ENCODE measurements at regions not wholly inside any gene's neighbourhood (a gene's known extent, or its start where the extent isn't known, plus 50 kb on each side); places are given as distances from the start of the nearest gene placed in this dataset.

DNA sequence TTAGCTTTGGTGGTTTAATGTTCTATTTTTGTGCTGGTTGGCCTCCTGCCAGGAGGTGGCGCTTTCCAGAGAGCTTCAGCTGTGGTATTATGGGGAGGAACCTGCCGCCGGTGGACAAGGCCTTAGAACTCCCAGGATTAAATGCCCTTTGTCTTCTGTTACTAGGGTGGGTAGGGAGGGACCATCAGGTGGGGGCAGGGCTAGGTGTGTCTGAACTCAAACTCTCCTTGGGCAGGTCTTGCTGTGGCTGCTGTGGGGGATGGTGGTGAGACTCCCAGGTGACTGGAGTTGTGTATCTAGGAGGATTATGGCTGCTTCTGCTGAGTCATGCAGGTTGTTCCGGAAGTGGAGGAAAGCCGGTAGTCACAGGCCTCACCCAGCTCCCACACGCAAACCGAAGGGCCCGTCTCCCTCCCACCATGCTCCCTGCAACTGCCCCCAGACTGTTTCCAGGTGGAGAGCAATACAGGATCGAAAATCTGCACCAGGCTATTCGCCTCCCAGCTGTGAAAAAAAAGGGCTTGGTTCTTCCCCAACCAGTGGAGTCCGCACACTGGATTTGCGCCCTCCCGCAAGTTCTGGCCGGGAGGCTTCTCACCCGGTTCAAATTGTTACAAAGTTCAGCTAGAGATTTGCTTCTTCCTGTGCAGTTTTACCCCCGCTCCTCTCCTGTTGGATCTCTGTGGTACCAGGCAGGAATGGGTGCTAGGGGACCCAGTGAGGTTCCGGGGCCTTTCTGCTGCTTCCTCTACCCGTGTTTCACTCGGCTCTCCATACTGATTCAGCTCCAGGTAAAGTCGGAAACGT is 220.5 kb downstream of the CENPF start:
- DNase-seq (ENCODE audit: low spot score), result no peak

DNA sequence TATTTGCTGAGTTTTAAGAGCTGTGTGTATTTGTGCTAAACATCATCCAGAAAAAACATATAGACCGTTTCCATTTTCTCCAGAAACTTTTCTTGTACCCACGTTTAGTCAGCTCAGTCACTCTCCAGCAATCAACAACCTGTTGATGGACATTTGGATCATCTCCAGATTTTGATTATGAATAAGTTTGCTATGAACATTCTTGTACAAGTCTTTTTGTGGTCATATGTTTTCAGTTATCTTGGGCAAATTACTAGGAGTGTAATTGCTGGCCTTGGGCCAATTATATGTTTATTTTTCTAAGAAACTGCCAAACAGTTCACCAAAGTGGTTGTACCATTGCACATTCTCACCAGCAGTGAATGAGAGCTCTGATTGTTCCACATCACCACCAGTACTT is 221.8 kb downstream of the CENPF start:
- DNase-seq (ENCODE audit: low spot score), result no peak

DNA sequence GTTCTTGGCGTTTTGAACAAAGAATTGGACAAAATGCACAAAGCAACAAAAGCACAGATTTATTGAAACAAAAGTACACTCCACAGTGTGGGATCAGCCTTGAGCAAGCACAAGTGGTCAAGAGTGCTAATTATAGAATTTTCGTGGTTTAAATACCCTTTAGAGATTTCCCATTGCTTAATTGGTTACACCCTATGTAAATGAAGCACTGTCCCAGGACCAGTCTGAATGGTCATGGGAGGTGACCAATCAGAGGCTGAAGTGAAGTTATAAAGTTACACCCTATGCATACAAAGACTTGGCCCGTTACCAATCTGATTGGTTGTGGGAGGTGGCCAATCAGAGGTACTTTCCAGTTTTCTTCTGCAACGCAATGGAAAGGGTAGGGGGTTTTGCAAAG is 223.6 kb downstream of the CENPF start:
- DNase-seq (ENCODE audit: low spot score), result no peak

DNA sequence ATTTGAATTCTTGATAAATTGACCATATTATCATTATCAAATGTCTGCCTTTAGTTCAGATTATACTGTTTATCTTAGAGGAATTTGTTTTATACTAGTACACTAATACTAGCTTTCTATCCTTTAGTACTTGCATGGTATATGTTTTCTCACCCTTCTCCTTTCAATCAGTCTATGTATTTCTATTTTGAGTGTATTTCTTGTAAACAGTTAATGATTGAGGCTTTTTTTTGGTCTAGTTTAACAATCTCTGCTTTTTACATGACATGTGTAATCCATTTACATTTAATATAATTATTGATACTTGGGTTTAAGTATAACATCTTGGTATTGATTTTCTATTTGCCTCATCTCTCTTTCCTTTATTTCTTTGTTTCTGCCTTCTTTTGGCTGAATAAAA is 224.9 kb downstream of the CENPF start:
- DNase-seq (ENCODE audit: low spot score), result no peak

DNA sequence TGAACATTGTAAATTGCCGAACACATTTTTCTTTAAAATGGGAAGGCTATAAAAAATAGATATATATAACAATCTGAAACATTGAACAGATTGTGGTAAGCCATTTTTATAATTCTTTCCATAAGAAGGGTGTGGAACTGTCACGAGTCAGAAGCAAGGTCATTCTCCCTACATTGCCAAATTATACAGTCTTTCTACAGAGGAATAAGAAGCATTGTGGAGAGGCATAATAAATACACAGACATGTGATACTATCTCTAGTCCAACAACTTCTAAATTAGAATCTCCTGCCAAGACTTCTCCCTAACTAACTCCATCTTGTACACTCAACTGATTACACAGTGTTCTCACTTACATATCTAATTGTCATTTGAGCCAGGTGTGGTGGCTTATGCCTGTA is 227.9 kb downstream of the CENPF start:
- no peak for DNase-seq (ENCODE audit: low spot score)

DNA sequence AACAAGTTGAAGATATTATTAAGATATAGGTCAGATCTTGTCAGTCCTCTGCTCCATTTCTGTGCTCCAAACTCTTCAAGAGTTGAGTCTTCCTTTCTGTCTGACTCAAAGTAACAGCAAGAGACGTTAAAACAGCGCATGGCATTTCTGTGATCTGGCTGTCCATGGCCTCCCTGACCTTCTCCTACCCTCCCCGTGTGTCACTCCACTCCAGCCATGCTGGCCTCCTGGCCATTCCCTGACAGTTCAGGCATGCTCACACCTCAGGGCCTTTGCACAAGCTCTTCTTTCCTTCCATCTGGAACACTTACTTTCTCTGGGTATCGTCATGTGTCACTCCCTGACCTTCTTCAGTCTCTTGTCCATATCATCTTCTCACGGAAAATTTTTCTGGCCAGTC is 229.0 kb downstream of the CENPF start:
- DNase-seq (ENCODE audit: low spot score), result no peak

DNA sequence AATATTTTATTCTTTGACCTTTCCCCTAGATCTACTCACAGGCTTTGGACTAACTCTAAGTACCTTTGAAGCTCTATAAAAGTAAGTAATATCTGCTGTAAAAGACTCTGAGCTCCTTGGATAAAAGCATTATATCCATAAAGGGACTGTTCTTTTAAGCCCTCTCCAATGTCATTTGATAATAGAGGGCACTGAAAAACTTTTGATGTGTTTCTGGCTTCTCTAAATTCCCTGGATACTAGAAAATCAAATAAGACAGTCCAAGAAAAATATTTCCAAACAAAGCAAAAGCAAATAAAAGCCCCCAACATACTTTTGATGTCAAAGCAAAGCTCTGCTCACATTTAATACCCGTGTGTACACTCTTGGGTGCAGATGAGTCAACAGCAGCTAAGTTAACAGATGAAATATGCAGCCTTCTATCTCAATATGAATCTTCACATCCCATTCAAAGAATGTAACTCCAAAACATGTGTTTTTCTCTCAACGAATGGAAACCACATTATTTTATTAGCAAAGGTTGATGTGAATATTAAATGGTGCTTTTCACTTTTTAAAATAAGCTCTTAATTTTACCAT is 230.3 kb downstream of the CENPF start:
- DNase-seq (ENCODE audit: low spot score), result no peak

DNA sequence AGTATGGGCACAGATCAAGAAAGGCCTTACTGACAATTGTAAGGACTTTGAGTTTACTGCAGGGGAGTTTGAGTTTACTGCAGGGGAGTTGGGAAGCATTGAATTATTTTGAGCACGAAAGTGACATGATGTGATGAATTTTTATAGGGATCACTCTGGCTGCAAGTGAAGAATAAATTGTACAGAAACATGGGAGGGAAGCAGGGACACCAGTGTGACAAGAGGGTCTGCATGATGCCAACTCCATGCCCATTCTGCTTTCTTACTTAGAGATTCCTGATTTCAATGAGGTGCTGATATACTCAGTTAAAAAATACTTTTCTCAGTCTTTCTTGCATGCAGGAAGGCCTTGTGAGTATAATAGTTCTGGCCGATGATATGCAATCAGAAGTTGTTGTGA is 234.4 kb downstream of the CENPF start:
- DNase-seq (ENCODE audit: low spot score), result no peak

DNA sequence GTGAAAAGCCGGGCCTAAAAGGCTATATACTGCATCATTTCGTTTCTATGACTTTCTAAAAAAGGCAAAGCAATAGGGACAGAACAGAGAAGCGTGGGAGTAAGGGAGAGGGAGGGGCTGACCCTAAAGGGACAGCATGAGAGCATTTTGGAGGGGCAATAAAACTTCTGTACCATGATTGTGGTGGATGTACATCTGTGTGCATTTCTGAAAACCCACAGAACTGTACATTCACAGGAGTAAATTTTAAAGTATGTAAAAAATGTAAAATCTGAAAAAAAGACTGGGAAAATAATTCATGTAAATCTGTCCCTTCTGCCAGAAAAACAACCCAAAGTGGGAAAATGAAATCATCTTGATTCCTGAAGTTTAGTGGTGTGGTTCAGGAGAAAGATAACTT is 235.4 kb downstream of the CENPF start:
- no peak for DNase-seq (ENCODE audit: low spot score)

DNA sequence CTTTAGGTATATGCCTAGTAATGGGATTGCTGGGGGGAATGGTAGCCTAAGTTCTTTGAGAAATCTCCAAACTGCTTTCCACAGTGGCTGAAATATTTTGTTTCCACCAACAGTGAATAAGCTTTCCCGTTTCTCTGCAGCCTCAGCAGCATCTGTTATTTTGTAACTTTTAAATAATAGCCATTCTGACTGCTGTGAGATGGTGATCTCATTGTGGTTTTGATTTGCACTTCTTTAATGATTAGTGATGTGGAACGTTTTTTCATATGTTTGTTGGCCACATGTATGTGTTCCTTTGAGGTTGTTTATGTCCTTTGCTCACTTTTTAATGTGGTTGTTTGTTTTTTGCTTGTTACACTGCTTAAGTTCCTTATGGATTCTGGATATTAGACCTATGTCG is 237.4 kb downstream of the CENPF start:
- no peak for DNase-seq (ENCODE audit: low spot score)

DNA sequence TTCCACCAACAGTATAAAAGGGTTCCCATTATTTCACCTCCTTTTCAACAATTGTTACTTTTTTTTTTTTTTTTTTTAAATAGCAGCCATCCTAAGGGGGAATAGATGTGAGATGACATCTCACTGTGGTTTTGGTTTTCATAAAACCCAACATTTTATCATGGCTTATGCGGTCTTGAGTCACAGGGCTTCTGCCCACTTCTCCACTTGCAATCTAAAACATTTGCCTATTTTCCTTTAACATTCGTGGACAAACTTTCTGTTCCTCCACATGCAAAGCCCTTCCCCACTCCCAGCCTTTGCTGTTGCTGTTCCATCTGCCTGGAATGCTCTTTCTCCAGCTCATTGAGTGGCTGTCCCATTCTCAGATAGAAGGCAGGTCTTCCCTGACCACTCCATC is 239.7 kb upstream of the KCNK2 start:
- DNase-seq (ENCODE audit: low spot score), result no peak

DNA sequence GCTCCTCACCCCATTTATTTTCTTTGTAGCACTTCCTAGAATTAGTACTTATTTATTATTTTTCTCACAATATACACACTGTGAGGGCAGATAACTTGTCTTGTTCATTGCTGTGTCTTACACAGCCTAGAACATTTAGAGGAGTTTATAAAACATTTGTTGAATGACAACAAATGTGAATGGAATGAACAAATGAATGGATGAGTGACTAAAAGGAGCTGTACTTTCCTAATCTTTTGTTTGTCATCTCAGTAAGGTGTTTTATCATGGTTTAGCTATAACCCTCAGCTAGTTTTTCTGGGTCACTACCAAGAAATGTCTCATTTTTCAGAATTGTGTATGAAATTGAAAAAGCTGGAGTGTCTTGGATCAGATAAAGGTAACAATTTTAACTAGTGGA is 239.3 kb upstream of the KCNK2 start:
- no peak for DNase-seq (ENCODE audit: low spot score)

DNA sequence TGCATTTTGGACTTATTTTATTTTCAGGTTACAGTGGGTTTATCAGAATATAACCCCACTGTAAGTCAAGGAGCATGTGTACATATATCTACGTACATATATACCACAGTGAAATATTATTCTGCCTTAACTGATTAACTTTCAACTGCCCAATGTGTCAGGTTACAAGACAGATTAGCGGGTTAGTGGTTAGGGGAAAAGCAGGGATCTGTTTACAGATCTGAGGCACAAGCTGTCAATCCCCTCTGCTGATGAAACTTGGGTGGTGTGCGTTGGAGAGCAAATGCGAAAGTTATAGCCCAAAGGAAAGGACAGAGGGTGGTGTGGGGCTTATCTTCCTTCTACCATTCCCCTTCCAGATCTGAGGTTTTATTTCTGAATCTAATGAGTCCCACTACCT is 238.2 kb upstream of the KCNK2 start:
- DNase-seq (ENCODE audit: low spot score), result no peak

DNA sequence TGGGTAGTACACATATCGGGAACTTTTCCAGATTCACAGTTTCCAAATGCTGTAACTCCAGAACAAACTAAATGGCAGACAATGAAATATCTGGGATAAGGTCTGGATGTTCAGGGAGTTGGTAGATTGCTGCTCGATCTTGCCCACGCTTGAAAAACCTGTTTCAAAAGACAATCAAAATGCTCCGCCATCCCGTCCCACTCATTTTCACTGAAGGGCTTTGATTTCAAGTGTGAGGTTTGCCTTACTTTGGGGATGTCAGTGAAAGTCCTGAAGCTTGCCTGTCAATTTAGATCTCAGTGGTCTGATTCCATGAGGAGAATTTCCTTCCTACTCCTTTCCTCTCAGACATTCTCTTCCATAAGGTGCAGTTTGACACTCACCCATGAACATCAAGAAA is 236.3 kb upstream of the KCNK2 start:
- no peak for DNase-seq (ENCODE audit: low spot score)

DNA sequence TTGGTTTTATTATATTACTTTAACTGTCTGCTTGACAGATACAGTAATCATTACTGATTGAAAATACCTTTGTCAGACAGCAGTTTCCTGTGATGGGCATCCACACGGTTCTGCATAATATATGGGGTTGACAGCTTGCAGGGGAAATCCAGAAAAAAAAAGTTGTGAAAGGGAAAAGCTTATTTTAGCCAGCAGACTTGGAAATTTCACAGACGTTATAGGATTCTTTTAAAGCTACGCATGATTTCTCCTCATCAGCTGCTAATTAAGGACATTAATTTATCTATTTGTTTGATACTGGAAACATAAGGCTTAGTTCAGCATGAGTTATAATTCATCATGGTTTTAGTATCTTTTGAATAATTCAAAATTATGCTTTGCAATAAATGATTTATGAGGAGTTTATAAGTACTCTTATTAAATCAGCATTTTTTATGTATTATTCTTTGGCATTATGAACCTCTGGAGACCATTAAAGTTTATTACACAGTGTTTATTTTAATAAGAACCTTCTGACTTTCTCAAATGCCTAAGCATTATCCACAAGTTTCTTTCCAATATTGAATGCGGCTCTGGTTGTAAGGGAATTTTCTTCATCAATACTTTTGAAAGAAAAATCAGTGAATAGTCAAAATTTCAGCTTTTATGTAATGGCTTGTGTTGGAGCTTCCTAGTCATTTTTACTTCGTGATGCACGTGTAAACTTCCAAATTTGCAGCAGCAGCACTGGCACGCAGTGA is 235.3 kb upstream of the KCNK2 start:
- DNase-seq (ENCODE audit: low spot score), result no peak

DNA sequence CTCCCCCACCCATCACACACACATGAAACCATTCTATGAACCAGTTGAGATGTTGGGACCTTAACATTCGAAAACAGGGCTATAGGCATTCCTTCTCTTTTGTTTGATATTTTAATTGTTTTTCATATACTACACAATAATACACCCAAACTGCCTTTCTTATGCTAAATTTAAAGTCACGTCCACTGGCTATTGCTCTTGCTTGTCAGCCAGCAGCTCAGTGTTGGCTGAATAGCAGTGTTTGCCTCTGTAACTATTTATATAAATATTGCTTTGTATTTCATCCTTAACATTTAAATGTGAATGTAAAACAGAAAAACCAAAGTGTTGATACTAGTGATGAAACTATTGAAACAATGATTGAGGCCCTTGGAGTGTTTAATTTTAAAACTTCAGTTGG is 234.4 kb upstream of the KCNK2 start:
- DNase-seq (ENCODE audit: low spot score), result no peak

DNA sequence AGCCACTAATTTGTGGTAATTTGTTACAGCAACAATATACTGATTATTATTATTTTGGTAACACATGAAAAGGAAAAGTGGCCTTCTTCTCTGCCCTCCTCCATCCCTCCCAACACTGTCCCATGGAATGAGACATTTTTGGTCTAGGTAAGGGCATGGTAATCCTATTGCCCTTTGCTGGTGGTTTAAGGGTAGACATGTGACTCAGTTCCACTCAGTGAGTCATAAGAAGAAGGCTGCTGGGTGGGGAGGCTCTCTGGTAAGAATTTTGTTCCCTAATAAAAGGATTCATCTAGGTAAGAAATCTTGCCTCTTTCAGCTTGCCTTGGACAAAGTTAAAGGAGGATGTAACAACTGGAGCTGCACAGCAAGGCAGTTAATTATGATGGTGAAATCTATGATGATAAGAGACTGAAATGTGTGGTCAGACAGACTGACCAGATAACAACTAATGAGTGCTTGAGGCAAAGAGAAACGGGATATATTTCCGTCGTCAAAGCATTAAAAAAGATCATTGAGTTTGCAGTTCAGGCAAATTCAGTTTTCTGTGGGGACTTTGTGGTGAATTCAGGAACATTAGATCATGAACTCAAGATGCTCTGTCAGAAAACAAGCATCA is 232.0 kb upstream of the KCNK2 start:
- DNase-seq (ENCODE audit: low spot score), result no peak

DNA sequence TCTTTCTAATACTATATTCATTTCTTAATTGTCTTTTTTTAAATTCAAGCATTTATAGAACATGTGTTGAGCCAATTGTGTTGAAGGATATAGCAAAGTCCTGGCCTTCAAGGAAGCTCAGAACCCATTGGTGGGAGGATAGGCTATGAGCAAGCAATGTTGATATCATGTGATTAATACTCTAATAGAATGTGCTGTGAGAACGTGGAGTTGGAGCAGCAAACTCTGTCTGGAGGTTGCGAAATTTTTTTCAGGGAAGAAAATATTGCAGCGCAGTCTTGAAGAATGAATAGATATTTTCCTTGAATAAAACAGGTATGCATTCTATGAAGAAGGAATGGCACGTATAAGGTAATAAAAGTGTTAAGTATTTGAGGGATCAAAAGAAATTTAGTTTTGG is 229.2 kb upstream of the KCNK2 start:
- no peak for DNase-seq (ENCODE audit: low spot score)

DNA sequence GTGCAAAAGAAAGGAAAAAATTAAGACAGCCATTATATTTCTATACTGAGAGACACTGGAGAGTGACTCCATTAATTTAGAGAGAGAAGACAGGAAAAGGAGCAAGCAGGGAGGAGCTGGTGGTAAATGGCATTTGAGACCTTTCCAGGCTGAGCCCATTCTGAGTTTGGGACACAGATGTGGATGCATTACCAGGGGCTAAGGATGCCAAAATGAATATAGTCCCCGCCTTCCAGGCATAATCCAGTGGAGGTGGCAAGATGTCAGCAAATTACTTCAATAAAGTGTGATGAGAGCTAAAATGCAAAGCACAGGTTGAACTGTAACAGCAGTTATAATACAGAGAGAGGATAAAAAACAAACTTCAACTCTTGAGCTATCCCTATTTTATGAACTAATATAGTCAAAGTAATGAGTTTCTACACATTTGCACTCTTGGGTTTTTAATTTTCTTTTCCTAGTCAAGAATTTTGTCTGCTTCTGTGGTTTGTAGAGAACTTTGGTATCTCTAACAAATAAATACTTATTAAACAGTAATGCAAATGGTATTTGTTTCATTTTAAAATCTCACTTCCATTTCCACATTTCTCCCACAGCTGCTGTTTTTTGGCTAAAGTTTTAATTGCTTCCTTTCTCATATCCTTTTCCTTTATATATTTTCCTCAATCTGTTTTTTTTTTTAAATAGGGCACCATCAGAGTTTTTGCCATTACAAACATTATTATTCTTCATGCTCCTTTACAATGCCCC is 228.2 kb upstream of the KCNK2 start:
- no peak for DNase-seq (ENCODE audit: low spot score)

DNA sequence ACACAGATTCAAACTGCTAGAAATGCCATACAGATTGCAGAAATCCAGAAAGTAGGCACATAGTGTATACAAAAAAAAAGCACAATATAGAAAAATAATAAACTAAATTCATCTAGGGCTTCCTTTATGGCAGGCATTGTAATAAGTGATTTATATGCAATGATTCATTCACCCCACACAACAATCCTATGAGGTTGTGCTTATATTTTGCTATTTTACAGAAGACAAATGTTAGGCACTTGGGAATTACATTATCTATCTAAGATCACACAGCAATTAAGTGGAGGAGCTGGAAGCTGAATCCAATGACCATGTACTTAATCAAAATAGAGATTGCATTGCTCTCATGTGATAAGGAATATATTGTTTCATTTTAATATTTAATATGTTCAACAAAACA is 225.7 kb upstream of the KCNK2 start:
- no peak for DNase-seq (ENCODE audit: low spot score)

DNA sequence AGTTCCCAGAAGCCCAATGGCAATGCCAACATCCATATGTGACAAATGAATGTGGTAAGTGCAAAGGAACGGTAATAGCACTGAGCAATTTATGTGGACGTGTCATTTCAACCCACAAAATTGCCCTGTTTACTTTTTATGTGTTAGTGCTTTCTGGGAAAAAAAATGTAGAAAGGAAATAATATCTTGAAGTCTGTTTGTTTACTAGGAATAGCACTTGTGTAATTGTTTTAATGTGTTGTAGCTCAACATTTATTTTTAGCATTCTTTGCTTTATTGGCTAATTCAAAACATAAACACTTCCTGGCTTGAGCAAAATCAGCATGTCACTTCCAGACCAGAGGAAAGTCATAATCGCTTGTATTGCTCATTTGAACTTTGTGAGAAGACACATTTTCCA is 224.8 kb upstream of the KCNK2 start:
- no peak for DNase-seq (ENCODE audit: low spot score)

DNA sequence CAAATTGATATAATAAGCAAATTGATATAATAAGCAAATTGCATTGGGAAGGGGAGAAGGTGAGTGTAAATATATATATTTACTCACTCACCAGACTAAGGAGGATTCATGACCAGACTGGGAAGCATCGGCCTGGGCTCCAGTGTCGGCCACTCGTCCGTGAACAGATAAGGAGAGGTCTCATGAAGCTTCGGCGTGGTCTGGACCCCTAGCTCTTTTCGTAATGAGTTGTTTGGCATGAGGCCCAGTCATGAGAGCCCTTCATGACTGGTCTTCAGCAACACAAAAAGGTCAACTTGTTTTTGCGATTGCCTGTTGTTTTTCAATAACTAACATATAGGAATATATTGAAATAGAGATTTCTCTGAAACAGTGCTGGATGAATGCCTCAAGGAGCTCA is 222.9 kb upstream of the KCNK2 start:
- DNase-seq (ENCODE audit: low spot score), result no peak
